Chondrocyte (in vitro differentiated cells): ENCODE measurements at regions not wholly inside any gene's neighbourhood (a gene's known extent, or its start where the extent isn't known, plus 50 kb on each side); places are given as distances from the start of the nearest gene placed in this dataset.

Source experiments
- DNase-seq: peaks from one replicate; pipeline ENCODE4 v3.0.0; 2021; ENCODE audit warnings: mixed read lengths, low spot score
- H3K27ac Mint-ChIP-seq: one replicate; pipeline ENCODE4 v1.8.0; 2021; ENCODE audit warnings: mild to moderate bottlenecking, moderate library complexity, mixed read lengths; ENCODE audit not compliant: unreplicated experiment
- H3K27me3 Mint-ChIP-seq: 2 replicates; pipeline ENCODE4 v1.8.0; 2021; ENCODE audit warnings: low read depth, mixed read lengths
- H3K36me3 Mint-ChIP-seq: 2 replicates; pipeline ENCODE4 v1.8.0; 2021; ENCODE audit warnings: low read depth, mixed read lengths
- H3K4me1 Mint-ChIP-seq: 2 replicates; pipeline ENCODE4 v1.8.0; 2021; ENCODE audit warnings: low read depth, mild to moderate bottlenecking, mixed read lengths
- H3K4me3 Mint-ChIP-seq: one replicate; pipeline ENCODE4 v1.8.0; 2021; ENCODE audit warnings: mild to moderate bottlenecking, moderate library complexity, mixed read lengths; ENCODE audit not compliant: unreplicated experiment
- H3K9me3 Mint-ChIP-seq: 2 replicates; pipeline ENCODE4 v1.8.0; 2021; ENCODE audit warnings: low read depth, mixed read lengths
- TF ChIP-seq, protein P1 (sequence below): fragments of 200-600 bp; sonication (generic); IDR thresholded peaks from 2 replicates; pipeline ENCODE4 v1.5.0; 2021; ENCODE audit warnings: antibody characterized with exemption, mild to moderate bottlenecking, moderate library complexity

DNA sequence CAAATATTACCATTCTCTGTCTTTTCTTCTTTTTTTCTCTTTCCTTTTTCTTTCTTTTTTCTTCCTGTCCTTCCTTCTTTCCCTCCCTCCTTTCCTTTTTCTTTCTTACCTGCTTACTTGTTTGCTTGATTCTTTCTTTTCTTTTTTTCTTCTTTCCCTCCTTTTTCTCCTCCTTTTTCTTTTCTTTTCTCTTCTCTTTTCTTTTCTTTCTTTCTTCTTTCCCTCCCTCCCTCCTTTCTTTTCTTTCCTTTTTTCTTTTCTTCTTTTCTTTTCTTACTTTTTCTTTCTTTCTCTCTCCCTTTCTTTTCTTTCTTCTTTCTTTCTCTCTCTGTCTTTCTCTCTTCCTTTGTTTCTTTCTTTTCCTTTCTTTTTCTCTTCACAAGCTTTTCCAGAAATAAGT, 697.4 kb upstream of the ADGRL3 start:
- TF ChIP-seq, protein P1, sequence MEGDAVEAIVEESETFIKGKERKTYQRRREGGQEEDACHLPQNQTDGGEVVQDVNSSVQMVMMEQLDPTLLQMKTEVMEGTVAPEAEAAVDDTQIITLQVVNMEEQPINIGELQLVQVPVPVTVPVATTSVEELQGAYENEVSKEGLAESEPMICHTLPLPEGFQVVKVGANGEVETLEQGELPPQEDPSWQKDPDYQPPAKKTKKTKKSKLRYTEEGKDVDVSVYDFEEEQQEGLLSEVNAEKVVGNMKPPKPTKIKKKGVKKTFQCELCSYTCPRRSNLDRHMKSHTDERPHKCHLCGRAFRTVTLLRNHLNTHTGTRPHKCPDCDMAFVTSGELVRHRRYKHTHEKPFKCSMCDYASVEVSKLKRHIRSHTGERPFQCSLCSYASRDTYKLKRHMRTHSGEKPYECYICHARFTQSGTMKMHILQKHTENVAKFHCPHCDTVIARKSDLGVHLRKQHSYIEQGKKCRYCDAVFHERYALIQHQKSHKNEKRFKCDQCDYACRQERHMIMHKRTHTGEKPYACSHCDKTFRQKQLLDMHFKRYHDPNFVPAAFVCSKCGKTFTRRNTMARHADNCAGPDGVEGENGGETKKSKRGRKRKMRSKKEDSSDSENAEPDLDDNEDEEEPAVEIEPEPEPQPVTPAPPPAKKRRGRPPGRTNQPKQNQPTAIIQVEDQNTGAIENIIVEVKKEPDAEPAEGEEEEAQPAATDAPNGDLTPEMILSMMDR, result no peak
- no peak for DNase-seq
- Mint-ChIP-seq H3K4me1 (peaks cover 9% of the 10 kb centered on the region), H3K4me3 (no peak overlapping the region), H3K36me3 (no peaks in the 10 kb centered on the region), H3K27me3 (no peaks in the 10 kb centered on the region), H3K27ac (no peak overlapping the region), H3K9me3 (peaks cover 9% of the 10 kb centered on the region)

DNA sequence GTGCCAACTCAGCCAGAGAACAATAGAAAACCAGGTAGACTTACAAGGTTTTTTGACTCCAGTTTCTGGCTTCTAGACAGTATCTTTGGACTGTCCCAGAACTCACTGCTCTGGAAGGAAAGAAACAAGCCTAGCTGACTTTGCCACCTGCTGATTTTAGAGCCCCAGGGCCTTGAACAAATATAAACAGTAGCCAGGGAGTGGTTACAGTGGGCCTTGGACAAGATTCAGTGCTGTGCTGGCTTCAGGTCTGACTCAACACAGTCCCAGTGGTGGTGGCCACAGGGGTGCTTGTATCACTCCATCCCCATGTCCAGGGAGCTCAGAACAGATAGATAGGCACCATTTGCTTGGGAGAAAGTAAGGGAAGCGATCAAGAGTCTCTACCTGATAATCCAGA, 694.1 kb upstream of the ADGRL3 start:
- TF ChIP-seq, protein P1, result no peak
- H3K4me1 Mint-ChIP-seq, result peaks cover 3% of the 10 kb centered on the region
- peaks cover 33% of the 10 kb centered on the region for H3K9me3 Mint-ChIP-seq
- no peak overlapping the region for H3K27ac Mint-ChIP-seq
- no peak overlapping the region for H3K4me3 Mint-ChIP-seq
- H3K27me3 Mint-ChIP-seq, result no peaks in the 10 kb centered on the region
- DNase-seq, result no peak
- peaks cover 12% of the 10 kb centered on the region for H3K36me3 Mint-ChIP-seq

DNA sequence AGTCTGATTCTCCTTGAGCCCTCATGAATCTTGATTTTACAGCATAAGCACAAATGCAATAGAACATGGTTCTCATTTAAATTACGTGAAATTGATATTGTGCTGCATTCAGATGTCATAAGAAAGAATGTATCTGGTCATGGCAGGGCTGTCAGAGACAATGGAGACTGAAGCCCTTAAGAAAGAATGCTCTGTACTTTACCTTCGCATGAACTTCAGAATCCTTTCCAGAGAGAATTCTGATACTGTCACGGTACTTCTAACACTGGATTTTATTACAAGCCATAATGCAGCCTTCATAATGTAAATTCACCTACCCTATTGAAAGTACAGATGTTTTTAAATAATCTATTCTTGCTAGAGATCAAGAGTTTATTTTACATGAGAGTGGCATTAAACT, 677.9 kb upstream of the ADGRL3 start:
- H3K4me1 Mint-ChIP-seq, result no peaks in the 10 kb centered on the region
- no peak for DNase-seq
- no peak overlapping the region for H3K4me3 Mint-ChIP-seq
- no peaks in the 10 kb centered on the region for H3K27me3 Mint-ChIP-seq
- H3K27ac Mint-ChIP-seq, result no peak overlapping the region
- no peaks in the 10 kb centered on the region for H3K36me3 Mint-ChIP-seq
- H3K9me3 Mint-ChIP-seq, result no peaks in the 10 kb centered on the region
- TF ChIP-seq, protein P1, result no peak

DNA sequence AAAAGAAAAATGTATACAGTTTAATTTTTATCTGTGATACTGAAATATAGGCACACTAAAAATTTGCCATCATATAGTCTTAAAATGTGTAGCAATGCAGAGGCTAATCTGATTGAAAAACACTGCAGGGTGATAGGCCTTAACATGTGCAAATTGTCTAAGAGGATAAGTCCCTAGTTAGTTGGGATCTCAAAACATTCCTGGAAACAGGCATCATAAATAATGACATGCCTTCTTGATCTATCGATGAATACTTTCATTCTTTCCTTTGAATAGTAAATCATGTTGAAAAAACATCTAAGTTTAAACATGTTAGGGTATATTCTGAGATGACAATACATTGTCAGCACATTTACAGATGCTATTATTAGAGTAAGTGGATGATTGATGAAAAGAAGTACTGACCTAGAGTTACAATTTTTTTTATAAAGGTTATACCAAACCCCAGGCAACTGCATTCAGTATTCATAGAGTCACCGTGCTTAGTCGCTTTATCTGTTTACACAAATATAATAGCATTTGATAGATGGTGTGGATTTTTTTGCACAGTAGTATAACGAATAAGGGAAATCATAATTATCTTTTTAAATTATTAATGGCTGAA, 668.2 kb upstream of the ADGRL3 start:
- no peaks in the 10 kb centered on the region for H3K9me3 Mint-ChIP-seq
- H3K4me1 Mint-ChIP-seq, result no peaks in the 10 kb centered on the region
- H3K27ac Mint-ChIP-seq, result no peak overlapping the region
- H3K36me3 Mint-ChIP-seq, result no peaks in the 10 kb centered on the region
- no peak for DNase-seq
- no peak overlapping the region for H3K4me3 Mint-ChIP-seq
- peaks cover 4% of the 10 kb centered on the region for H3K27me3 Mint-ChIP-seq
- TF ChIP-seq, protein P1, result no peak

DNA sequence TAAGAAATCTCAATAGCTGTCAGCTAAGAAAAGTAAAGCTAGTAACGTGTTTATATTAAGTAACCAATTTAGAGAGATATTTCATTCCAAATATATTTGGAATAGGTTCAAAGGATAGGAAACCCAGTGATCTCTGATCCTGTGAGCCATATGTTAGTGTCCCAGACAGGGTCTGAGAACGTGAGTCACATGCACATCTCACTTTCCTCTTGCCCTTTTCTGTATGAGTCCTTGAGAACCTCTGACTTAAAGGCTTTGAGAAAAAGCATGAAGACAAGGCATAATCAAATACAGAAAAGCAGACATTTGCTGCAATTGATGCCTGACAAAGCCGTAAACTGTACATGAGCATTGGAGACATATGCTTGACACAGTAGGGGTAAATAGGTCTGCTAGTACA, 655.1 kb upstream of the ADGRL3 start:
- Mint-ChIP-seq H3K27me3 (peaks cover 5% of the 10 kb centered on the region), H3K36me3 (peaks cover 4% of the 10 kb centered on the region), H3K4me3 (no peak overlapping the region), H3K4me1 (peaks cover 2% of the 10 kb centered on the region), H3K27ac (no peak overlapping the region), H3K9me3 (peaks cover 12% of the 10 kb centered on the region)
- no peak for DNase-seq
- TF ChIP-seq, protein P1, result no peak
